Ishikawa (cell line): ENCODE measurements at regions not wholly inside any gene's neighbourhood (a gene's known extent, or its start where the extent isn't known, plus 50 kb on each side); places are given as distances from the start of the nearest gene placed in this dataset.

Experiments
- CEBPB ChIP-seq: IDR thresholded peaks from 2 replicates; pipeline ENCODE4 v1.6.1; 2012
- EP300 ChIP-seq: IDR thresholded peaks from 2 replicates; pipeline ENCODE4 v1.6.1; 2012; ENCODE audit warnings: borderline replicate concordance
- NFIC ChIP-seq: IDR thresholded peaks from 2 replicates; pipeline ENCODE4 v1.6.1; 2012
- TAF1 ChIP-seq: IDR thresholded peaks from 2 replicates; pipeline ENCODE4 v1.6.1; 2012; ENCODE audit warnings: low read depth, mild to moderate bottlenecking

DNA sequence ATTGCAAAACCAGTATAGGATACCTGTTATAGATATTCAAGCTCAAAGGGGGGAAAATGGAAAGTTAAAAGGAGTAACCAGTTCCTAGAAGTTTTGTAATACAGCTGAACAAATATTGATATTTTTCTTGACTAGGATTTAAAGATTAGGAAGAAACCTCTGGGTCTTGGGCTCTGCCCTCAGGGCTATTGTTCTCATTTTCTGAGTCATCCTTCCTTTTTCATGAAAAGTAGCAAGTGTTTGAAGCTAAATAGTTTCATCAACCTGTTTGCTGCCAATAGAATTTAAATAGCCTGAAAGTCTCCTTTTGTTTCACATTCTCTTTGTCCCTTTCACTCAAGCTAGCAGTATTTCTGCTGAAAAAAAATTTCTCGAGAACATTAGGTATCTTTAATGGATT lies 1061.1 kb upstream of the GHITM start:
- TF ChIP-seq EP300 (no peak), TAF1 (no peak), NFIC (no peak), CEBPB (no peak)
